ENCODE measurements at regions not wholly inside any gene's neighbourhood (a gene's known extent, or its start where the extent isn't known, plus 50 kb on each side); places are given as distances from the start of the nearest gene placed in this dataset.

GRCh38 chr12:40525054-40525453 is 167.2 kb upstream of the CNTN1 start:
- Histone ChIP-seq H3K4me1 (no peaks in the 10 kb centered on the region), H3K27ac (no peak overlapping the region), H3K36me3 (ENCODE audit: low read depth, missing control alignments) (no peaks in the 10 kb centered on the region), H3K27me3 (no peaks in the 10 kb centered on the region), H3K4me3 (no peak overlapping the region), H3K9me3 (no peaks in the 10 kb centered on the region)
- WGBS, 2 donors, result 91 to 93% methylated on average over 3 of the region's 3 CpGs
- DNase-seq, result no peak
- intact Hi-C loops (cut with DNase I; ENCODE audit: low total_unique reads), result no loop called here
- TF ChIP-seq POLR2A (IDR thresholded peaks at IDR 0.05) (no peak), CTCF (IDR thresholded peaks at IDR 0.05) (no peak)

- TF ChIP-seq CTCF (IDR thresholded peaks at IDR 0.05) (no peak), POLR2A (IDR thresholded peaks at IDR 0.05) (no peak)
- no peaks in the 10 kb centered on the region for H3K36me3 ChIP-seq (ENCODE audit: low read depth, missing control alignments)
- no peaks in the 10 kb centered on the region for H3K9me3 ChIP-seq
- no peaks in the 10 kb centered on the region for H3K27me3 ChIP-seq
- no peak for DNase-seq
- no peak overlapping the region for H3K27ac ChIP-seq
- WGBS, 2 donors, result 65 to 68% methylated on average over 4 of the region's 4 CpGs
- intact Hi-C loops (cut with DNase I; ENCODE audit: low total_unique reads), result no loop called here
- H3K4me3 ChIP-seq, result no peak overlapping the region
- H3K4me1 ChIP-seq, result no peaks in the 10 kb centered on the region
Measured at GRCh38 chr12:40534828-40535227, 157.4 kb upstream of the CNTN1 start.

- 75 to 84% methylated on average over 1 of the region's 1 CpG for WGBS, 2 donors
- Histone ChIP-seq H3K4me3 (no peak overlapping the region), H3K36me3 (ENCODE audit: low read depth, missing control alignments) (no peaks in the 10 kb centered on the region), H3K9me3 (no peaks in the 10 kb centered on the region), H3K27ac (no peak overlapping the region), H3K4me1 (no peaks in the 10 kb centered on the region), H3K27me3 (no peaks in the 10 kb centered on the region)
- no peak for DNase-seq
- TF ChIP-seq CTCF (IDR thresholded peaks at IDR 0.05) (no peak), POLR2A (IDR thresholded peaks at IDR 0.05) (no peak)
- intact Hi-C loops (cut with DNase I; ENCODE audit: low total_unique reads), result no loop called here
Measured at GRCh38 chr12:40551466-40551865, 140.8 kb upstream of the CNTN1 start.

GRCh38 chr12:40552868-40553267 is 139.4 kb upstream of the CNTN1 start:
- H3K27ac ChIP-seq, result no peak overlapping the region
- H3K4me3 ChIP-seq, result no peak overlapping the region
- no peak for DNase-seq
- TF ChIP-seq POLR2A (IDR thresholded peaks at IDR 0.05) (no peak), CTCF (IDR thresholded peaks at IDR 0.05) (no peak)
- intact Hi-C loops (cut with DNase I; ENCODE audit: low total_unique reads), result no loop called here
- no peaks in the 10 kb centered on the region for H3K9me3 ChIP-seq
- no peaks in the 10 kb centered on the region for H3K27me3 ChIP-seq
- 89 to 100% methylated on average over 1 of the region's 1 CpG for WGBS, 2 donors
- no peaks in the 10 kb centered on the region for H3K4me1 ChIP-seq
- H3K36me3 ChIP-seq (ENCODE audit: low read depth, missing control alignments), result no peaks in the 10 kb centered on the region

- DNase-seq, result no peak
- H3K9me3 ChIP-seq, result no peaks in the 10 kb centered on the region
- H3K27me3 ChIP-seq, result no peaks in the 10 kb centered on the region
- no peaks in the 10 kb centered on the region for H3K4me1 ChIP-seq
- TF ChIP-seq CTCF (IDR thresholded peaks at IDR 0.05), result no peak
- no peak for TF ChIP-seq POLR2A (IDR thresholded peaks at IDR 0.05)
- H3K36me3 ChIP-seq (ENCODE audit: low read depth, missing control alignments), result no peaks in the 10 kb centered on the region
- intact Hi-C loops (cut with DNase I; ENCODE audit: low total_unique reads), result no loop called here
- no peak overlapping the region for H3K4me3 ChIP-seq
- 86 to 90% methylated on average over 2 of the region's 2 CpGs for WGBS, 2 donors
- no peak overlapping the region for H3K27ac ChIP-seq
Measured at GRCh38 chr12:40557980-40558379, 134.3 kb upstream of the CNTN1 start.
